ENCODE measurements at regions not wholly inside any gene's neighbourhood (a gene's known extent, or its start where the extent isn't known, plus 50 kb on each side); places are given as distances from the start of the nearest gene placed in this dataset.

GRCh38 chr4:126251169-126251568 is 936.4 kb downstream of the FAT4 start:
- no peaks in the 10 kb centered on the region for H4K20me1 ChIP-seq (ENCODE audit: insufficient read depth, low read length)
- H3K9me2 ChIP-seq (replicated peaks; ENCODE audit: insufficient read depth, low read length), result no peaks in the 10 kb centered on the region
- no peak overlapping the region for H3K4me3 ChIP-seq (ENCODE audit: low read length)
- no peak for DNase-seq
- no peaks in the 10 kb centered on the region for H3K79me2 ChIP-seq (ENCODE audit: low read length)
- no peaks in the 10 kb centered on the region for H3K9me3 ChIP-seq (replicated peaks; ENCODE audit: insufficient read depth, low read length)
- H2AFZ ChIP-seq (ENCODE audit: low read length), result no peak overlapping the region
- H3K4me1 ChIP-seq (ENCODE audit: low read length), result peaks cover 4% of the 10 kb centered on the region; the same call in 1 of the 2 replicates
- TF ChIP-seq CTCF (IDR thresholded peaks at IDR 0.05; ENCODE audit: low read length), result no peak
- no peak for TF ChIP-seq EZH2 (optimal IDR thresholded peaks at IDR 0.05; ENCODE audit: low read depth, low read length)
- TF ChIP-seq EZH2phosphoT487 (IDR thresholded peaks at IDR 0.05; ENCODE audit: low read length), result no peak
- no peaks in the 10 kb centered on the region for H3K36me3 ChIP-seq (replicated peaks; ENCODE audit: insufficient read depth, low read length)
- no peaks in the 10 kb centered on the region for H3K27me3 ChIP-seq (replicated peaks; ENCODE audit: insufficient read depth, low read length)
- no peaks in the 10 kb centered on the region for H3F3A ChIP-seq (ENCODE audit: insufficient read depth, low read length)
- H3K9ac ChIP-seq (ENCODE audit: low read length), result no peak overlapping the region
- H3K27ac ChIP-seq (ENCODE audit: low read length), result no peak overlapping the region
- no peak overlapping the region for H3K4me2 ChIP-seq (ENCODE audit: low read depth, low read length)

DNA sequence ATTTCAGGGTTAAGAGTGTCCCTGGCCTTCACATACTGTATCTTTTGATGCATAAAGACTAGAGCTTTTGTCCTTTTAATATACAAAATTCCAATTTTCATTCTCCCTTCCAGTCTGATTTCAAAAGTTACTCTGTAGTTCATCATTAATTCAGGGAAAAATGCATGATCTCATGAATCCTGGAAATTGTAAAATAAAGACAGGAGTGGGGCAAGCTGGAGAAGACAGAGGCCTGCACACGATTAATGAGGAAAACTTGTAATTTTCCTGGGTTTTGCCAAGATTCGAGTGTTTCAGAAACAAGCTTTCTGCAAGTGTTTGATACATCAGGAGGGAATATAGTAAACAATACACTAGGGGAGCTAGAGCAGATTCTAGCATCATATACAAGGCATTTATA is 947.9 kb downstream of the FAT4 start:
- no peak overlapping the region for H3K4me2 ChIP-seq (ENCODE audit: low read depth, low read length)
- TF ChIP-seq CTCF (IDR thresholded peaks at IDR 0.05; ENCODE audit: low read length), result no peak
- H3K9me2 ChIP-seq (replicated peaks; ENCODE audit: insufficient read depth, low read length), result no peaks in the 10 kb centered on the region

GRCh38 chr4:126264839-126265238 is 950.1 kb downstream of the FAT4 start:
- TF ChIP-seq EZH2phosphoT487 (IDR thresholded peaks at IDR 0.05; ENCODE audit: low read length) (no peak), CTCF (IDR thresholded peaks at IDR 0.05; ENCODE audit: low read length) (no peak), EZH2 (optimal IDR thresholded peaks at IDR 0.05; ENCODE audit: low read depth, low read length) (no peak)
- no peak overlapping the region for H3K4me3 ChIP-seq (ENCODE audit: low read length)
- H3K27me3 ChIP-seq (replicated peaks; ENCODE audit: insufficient read depth, low read length), result no peaks in the 10 kb centered on the region
- no peaks in the 10 kb centered on the region for H3K9me2 ChIP-seq (replicated peaks; ENCODE audit: insufficient read depth, low read length)
- H4K20me1 ChIP-seq (ENCODE audit: insufficient read depth, low read length), result no peaks in the 10 kb centered on the region
- no peaks in the 10 kb centered on the region for H3K4me1 ChIP-seq (ENCODE audit: low read length)
- no peak overlapping the region for H3K9ac ChIP-seq (ENCODE audit: low read length)
- H2AFZ ChIP-seq (ENCODE audit: low read length), result no peak overlapping the region
- H3F3A ChIP-seq (ENCODE audit: insufficient read depth, low read length), result no peaks in the 10 kb centered on the region
- H3K9me3 ChIP-seq (replicated peaks; ENCODE audit: insufficient read depth, low read length), result no peaks in the 10 kb centered on the region
- no peak for DNase-seq
- no peak overlapping the region for H3K4me2 ChIP-seq (ENCODE audit: low read depth, low read length)
- H3K27ac ChIP-seq (ENCODE audit: low read length), result no peak overlapping the region
- H3K79me2 ChIP-seq (ENCODE audit: low read length), result no peaks in the 10 kb centered on the region
- no peaks in the 10 kb centered on the region for H3K36me3 ChIP-seq (replicated peaks; ENCODE audit: insufficient read depth, low read length)

More for the DNA sequence above, 947.9 kb downstream of the FAT4 start:
- Histone ChIP-seq H3K27ac (ENCODE audit: low read length) (no peak overlapping the region), H2AFZ (ENCODE audit: low read length) (no peak overlapping the region), H3K79me2 (ENCODE audit: low read length) (no peaks in the 10 kb centered on the region), H3F3A (ENCODE audit: insufficient read depth, low read length) (no peaks in the 10 kb centered on the region), H3K4me3 (ENCODE audit: low read length) (no peak overlapping the region), H3K4me1 (ENCODE audit: low read length) (no peaks in the 10 kb centered on the region), H4K20me1 (ENCODE audit: insufficient read depth, low read length) (no peaks in the 10 kb centered on the region), H3K9me3 (replicated peaks; ENCODE audit: insufficient read depth, low read length) (no peaks in the 10 kb centered on the region), H3K36me3 (replicated peaks; ENCODE audit: insufficient read depth, low read length) (no peaks in the 10 kb centered on the region), H3K9ac (ENCODE audit: low read length) (no peak overlapping the region), H3K27me3 (replicated peaks; ENCODE audit: insufficient read depth, low read length) (no peaks in the 10 kb centered on the region)
- no peak for DNase-seq
